HG03432 (cell line): ENCODE measurements at regions not wholly inside any gene's neighbourhood (a gene's known extent, or its start where the extent isn't known, plus 50 kb on each side); places are given as distances from the start of the nearest gene placed in this dataset.

ENCODE experiments used
- ATAC-seq: cut with Tn5 transposase; IDR thresholded peaks from one replicate; pipeline ENCODE4 v1.9.1; 2021; ENCODE audit warnings: mild to moderate bottlenecking, moderate library complexity; ENCODE audit not compliant: unreplicated experiment

DNA sequence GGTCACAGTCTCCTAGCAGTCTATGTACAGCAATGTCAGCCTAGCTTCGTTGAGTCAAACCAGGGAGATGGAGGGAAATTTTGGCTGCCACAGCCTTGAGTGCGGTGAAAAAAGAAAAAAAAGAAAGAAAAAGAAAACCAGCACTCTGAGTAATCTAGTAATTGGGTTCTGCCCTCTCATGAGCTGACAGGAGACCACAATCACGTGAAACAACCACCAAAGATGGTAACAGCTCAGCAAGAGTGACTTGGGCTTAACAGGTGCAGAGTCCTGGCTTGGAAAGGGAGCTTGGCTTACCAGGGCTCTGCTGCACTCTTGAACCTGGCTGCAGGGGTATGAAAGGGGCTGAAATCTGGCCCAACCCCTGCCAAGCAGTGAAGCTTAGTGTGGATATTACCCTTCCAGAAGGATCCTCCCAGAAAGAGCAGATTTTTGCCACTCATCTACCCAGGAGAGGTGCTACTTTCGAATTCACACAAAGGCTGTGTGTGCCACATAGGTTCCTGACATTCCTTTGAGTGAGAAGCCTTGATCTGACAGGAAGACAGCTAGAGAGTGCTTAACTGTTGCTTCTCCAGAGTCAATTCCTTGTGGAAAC is 350.3 kb downstream of the PTTG2 start:
- peak; percentile 92 for ATAC-seq

GRCh38 chr4:38311495-38312126 is 351.4 kb downstream of the PTTG2 start:
- no peak for ATAC-seq

DNA sequence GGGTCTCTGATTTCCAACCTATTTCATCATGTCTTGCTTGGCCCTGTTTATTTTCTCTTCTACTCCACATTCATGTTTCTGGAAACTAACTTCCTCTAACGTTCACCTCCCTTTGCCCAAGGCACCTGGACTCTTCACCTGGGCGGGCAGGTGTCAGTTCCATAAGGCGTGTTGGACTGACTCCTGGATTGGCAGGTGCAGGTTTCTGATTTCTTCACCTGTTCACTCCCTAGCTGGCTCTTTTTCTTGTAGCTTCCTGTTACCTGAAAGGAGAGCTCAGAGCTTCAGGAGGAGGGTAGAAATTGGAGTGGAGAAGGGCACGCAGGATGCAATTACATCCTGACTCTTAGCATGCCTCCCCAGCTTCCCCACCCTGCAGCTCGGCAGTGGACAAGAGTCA is 350.8 kb upstream of the KLF3 start:
- no peak for ATAC-seq

- ATAC-seq, result no peak
These were observed 349.9 kb upstream of the KLF3 start for GRCh38 chr4:38313999-38314561.

DNA sequence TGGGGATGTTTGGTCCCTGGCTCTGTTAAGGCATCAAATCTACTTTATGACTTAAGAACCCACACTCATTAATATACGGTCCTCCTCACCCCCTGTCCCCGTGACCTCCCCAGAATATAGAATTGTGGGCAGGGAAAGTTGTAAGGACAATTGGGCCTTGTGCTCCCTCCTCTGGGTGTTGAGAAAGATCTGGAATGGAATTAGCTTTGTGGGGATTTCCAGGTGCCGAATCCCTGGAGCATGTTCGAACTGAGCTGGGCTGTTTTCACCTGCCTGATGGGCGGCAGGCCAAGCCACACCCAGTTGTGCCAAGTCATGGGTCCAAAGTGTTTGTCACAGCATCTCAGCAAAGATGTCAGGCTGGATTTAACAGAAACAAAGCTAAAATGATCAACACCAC is 349.3 kb upstream of the KLF3 start:
- ATAC-seq, result no peak

DNA sequence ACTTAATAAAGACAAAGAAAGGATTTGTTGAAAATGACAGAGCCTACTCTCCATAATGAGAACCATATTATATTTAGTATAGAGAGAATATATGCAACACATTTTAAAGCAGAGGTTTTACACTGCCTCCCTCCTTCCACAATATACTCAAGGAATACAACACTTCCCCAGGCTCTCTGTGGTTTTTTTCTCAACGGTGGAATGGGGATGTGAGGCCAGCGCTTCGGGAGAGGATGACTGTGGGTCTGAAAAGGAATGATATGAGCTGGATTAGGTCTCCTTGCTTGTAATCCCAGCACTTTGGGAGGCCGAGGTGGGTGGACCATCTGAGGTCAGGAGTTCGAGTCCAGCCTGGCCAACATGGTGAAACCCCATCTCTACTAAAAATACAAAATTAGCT is 348.7 kb upstream of the KLF3 start:
- ATAC-seq, result no peak

GRCh38 chr4:38316045-38316444 is 348.0 kb upstream of the KLF3 start:
- no peak for ATAC-seq

DNA sequence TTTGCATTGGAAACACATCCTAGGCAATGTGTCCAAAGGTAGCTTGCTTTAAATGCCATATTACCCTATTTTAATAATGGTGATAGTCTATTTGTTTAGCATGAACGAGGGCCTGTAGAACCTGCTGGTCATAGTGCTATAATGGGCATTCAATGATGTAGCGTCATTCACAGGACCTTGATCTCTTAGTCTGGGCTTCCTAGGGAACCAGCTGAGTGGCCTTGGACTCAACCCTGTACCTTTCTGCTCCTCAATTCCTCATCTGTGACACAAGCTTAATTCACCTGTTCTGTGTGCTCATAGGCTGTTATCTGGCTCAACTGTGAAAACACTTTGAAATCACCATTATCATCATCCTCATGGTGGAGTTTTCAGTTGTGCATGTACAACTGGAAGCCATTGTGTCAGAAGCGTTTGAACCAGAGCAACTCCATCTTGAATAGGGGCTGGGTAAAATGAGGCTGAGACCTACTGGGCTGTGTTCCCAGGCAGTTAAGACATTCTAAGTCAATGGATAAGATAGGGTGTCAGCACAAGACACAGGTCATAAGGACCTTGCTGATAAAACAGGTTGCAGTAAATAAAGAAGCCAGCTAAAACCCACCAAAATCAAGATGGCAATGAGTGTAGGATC is 346.8 kb upstream of the KLF3 start:
- ATAC-seq, result no peak

DNA sequence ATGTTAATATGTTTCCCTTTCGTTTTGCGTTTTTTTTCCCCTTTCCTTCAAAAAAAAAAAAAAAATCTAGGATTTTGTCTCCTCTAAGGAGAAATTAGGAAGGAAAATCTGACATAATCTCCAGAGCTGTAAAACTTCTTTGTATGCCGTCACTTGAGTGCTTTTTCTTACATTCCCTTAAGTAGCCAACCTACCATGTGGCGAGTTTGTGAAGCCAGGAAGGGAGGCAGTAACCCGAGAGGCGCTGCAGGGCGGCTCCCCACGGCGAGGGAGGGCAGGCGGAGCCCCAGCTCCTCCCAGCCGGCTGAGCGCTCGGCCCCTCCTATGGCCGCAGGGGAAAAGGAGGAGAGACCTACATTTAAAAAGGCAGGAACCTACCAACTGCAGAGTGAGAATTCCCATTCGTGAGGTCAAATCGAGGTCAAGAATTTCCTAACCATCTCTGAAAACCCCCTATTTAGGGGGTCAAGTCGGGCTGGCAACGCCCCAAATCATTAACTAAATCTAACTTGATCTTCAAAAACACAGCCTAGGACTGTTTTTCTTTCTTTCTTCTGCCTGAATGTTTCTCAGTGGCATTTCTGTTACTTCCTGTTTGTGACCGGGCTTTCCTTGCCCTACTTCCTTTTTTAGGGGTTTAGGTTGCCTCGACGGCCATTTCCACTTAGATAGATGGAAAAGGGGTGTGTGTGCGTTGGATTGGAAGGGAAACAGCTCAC is 345.1 kb upstream of the KLF3 start:
- ATAC-seq, result peak; percentile 96

DNA sequence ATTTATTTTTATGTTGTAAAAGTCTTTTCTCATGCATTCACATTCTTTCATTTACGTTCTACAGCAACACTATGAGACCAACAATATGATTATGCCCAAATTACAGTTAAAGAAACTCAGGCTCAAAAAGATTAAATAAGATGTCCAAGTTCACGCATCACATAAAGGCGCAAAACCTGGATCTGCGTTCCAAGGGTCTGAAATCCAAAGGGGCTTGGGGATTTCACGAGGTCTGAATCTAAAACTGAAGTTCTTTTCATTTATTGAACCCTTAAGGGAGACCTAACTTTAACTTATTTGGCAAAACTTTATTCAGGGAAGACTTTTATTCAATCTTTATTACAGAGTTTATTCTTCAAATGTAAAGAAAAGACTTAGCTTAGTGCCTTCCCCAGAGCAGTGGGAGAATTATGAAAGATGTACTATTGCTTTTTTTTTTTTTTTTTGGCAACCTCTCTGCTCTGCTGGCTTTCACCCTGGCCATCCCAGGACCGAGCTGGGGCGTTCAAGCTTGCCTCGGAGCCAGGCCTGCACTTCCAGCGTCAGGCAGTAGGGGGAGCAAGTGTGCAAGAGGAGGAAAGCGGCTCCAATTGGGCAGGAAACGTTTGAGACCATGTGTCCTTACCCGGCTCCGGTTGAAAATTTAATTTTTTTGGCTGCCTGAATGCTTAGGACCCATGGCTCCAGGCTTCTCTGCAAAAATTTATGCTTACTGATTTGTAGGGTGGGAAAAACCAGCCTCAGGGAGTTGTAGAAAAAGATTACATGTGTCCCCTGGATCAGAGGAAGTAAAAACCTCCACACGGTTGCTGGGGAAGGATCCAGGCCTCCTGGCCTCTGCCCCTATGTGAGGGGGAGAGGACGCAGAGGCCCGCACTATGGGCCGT is 344.3 kb upstream of the KLF3 start:
- ATAC-seq, result peak; percentile 50

- no peak for ATAC-seq
These were observed 343.7 kb upstream of the KLF3 start for GRCh38 chr4:38320343-38320695.

DNA sequence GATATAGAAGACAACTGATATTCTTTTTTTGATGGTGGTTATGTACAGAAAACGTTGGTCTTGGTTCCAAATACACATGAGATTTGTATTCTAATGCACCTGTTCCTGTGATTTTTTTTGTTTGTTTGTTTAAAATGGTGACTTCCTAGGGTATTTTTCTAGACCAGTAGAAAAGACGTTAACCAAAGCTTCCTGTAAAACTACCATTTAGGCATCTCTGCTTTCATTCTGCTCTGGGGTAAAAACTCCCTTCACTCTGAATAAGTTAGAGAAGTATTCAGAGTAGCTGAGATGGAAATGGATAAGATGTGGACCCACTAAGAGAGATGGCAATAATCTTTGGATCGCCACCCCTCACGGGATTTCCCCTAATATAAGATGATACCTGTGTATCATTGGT is 343.2 kb upstream of the KLF3 start:
- no peak for ATAC-seq

GRCh38 chr4:38322714-38323113 is 341.3 kb upstream of the KLF3 start:
- ATAC-seq, result no peak

DNA sequence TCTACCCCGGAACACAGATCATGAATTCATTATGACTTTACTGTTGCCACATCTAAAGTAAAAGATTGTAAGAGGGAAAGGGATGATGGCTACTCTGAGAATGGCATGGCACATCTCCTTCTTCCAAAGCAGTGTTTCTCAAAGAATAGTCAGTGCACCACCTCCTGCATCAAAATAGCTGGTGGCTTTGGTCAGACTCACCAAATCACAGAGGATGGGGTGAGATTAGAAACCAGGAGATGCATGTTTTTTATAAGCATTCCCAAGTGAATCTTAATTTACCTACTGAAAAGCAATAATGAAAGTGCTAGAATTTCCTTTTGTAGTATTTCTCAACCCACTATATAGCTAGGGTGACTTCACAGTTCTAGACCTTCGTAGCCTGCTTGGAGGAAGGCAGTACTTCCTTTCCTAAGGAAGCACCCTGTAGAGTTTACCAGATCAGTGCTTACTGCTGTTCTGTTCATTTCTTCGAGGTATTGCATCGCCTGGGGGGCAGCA is 340.8 kb upstream of the KLF3 start:
- ATAC-seq, result no peak

DNA sequence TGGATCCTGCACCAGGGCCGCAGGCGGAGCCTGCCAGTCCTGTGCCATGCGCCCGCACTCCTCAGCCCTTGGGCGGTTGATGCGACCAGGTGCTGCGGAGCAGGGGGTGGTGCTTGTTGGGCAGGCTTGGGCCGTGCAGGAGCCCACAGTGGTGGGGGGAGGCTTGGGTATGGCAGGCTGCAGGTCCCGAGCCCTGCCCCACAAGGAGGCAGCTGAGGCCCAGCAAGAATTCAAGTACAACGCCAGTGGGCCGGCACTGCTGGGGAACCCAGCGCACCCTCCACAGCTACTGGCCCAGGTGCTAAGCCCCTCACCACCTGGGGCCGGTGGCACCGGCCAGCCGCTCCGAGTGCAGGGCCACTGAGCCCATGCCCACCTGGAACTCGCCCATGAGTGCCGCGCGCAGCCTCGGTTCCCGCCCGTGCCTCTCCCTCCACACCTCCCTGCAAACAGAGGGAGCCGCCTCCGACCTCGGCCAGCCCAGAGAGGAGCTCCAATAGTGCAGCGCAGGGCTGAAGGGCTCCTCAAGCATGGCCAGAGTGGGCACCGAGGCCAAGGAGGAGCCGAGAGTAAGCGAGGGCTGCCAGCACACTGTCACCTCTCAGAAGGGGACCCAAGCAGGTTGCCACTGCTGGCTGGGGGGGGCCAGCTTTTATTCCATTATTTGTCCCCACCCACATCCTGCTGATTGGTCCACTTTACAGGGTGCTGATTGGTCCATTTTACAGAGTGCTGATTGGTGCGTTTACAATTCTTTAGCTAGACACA is 339.0 kb upstream of the KLF3 start:
- no peak for ATAC-seq

- ATAC-seq, result no peak
These were observed 338.4 kb upstream of the KLF3 start for GRCh38 chr4:38325629-38325913.

GRCh38 chr4:38326499-38326898 is 337.5 kb upstream of the KLF3 start:
- ATAC-seq, result no peak

- no peak for ATAC-seq
These were observed 336.8 kb upstream of the KLF3 start for GRCh38 chr4:38327174-38327573.

DNA sequence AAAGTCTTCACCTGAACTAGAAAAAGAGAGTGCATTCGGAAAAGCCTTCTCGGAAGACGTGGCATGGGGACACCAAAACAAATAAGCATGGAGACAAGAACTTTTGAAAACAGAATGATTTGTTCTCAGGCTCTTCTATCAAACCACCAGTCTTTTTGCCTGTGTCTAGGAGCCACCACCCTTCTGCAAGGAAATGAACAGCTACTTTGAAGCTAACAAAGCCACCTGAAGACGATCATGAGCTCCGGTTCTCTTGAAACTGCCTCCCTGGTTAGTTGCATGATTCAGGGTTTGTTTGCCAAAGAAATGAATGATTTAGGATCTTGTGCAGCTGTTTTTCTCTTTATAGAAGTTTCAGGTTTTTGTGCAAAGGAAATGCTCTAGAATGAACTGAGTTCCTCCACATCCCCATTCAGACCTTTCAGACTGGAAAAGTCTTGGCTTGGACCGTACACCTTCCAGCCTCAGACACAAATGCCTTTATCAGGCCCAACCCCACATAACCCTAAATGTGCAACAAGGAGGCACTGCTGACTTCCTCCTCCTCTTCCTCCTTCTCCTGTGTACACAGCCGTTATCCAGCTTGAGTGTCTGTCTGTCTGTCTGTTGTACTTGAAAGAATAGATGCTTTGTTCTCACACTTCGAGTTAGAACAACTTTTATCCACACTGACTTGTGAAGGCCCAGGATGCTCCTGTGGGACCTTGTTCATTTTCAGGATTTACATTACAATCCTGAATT is 334.8 kb upstream of the KLF3 start:
- ATAC-seq, result no peak
